BE2C (cell line): ENCODE measurements at regions not wholly inside any gene's neighbourhood (a gene's known extent, or its start where the extent isn't known, plus 50 kb on each side); places are given as distances from the start of the nearest gene placed in this dataset.
"Not testable (repeated sequence)": the region's sequence is repeated elsewhere in the genome, so short reads cannot be mapped to it uniquely, and the experiment has no call there.

ENCODE experiments used
- DNase-seq: peaks from one replicate; pipeline ENCODE4 v3.0.0-alpha.2; 2020
- H3K27me3 ChIP-seq: fragments of 250-450 bp; sonication (Bioruptor Pico); 2 replicates; pipeline ENCODE4 v1.5.1; 2020; ENCODE audit warnings: mild to moderate bottlenecking
- H3K36me3 ChIP-seq: fragments of 250-450 bp; sonication (Bioruptor Pico); 2 replicates; pipeline ENCODE4 v1.5.1; 2020; ENCODE audit warnings: mild to moderate bottlenecking
- H3K4me1 ChIP-seq: fragments of 250-450 bp; sonication (Bioruptor Pico); 2 replicates; pipeline ENCODE4 v1.5.1; 2020
- H3K4me3 ChIP-seq: 2 replicates; pipeline ENCODE4 v1.5.1; 2011; ENCODE audit warnings: low read depth, low read length
- H3K9me3 ChIP-seq: fragments of 250-450 bp; sonication (Bioruptor Pico); 2 replicates; pipeline ENCODE4 v1.5.1; 2020
- CTCF ChIP-seq: IDR thresholded peaks from 2 replicates; pipeline ENCODE4 v1.5.1; 2012; ENCODE audit warnings: mild to moderate bottlenecking, low read depth, low read length

DNA sequence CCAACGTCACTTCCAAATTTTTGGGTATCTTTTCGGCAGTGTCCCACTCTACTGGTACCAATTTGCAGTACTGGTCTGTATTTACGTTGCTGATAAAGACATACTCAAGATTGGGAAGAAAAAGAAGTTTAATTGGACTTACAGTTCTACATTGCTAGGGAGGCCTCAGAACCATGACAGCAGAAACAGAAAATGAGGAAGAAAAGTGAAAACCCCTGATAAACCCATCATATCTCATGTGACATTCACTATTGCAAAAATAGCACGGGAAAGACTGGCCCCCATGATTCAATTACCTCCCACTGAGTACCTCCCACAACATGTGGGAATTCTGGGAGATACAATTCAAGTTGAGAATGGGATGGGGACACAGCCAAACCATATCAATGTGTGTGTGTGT lies 364.0 kb upstream of the KCND2 start:
- H3K27me3 ChIP-seq = no peaks in the 10 kb centered on the region
- no peaks in the 10 kb centered on the region for H3K9me3 ChIP-seq
- H3K36me3 ChIP-seq = no peaks in the 10 kb centered on the region
- no peak for TF ChIP-seq CTCF
- DNase-seq = no peak
- no peaks in the 10 kb centered on the region for H3K4me1 ChIP-seq
- no peak overlapping the region for H3K4me3 ChIP-seq

GRCh38 chr7:119914119-119914518 lies 358.9 kb upstream of the KCND2 start:
- not testable (repeated sequence) for H3K9me3 ChIP-seq, H3K36me3 ChIP-seq, DNase-seq, H3K27me3 ChIP-seq, H3K4me3 ChIP-seq, H3K4me1 ChIP-seq

DNA sequence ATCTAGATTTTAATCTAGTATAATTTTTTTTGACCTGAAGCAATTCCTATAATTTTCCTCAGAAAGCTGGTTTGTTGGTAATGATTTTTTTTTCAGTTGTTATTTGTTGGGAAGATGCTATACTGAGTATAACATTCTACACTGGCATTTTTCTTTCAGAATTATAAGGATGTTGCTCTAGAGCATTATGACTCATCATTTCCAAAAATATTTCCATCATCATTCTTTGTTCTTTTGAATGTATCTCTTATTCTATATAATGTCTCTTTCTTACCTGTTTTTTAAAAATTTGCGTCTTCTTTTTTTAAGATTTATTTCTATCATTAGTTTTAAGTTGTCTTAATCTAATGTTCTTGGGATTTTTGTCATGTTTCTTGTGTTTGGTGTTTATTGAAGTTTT lies 356.5 kb upstream of the KCND2 start:
- Histone ChIP-seq H3K9me3 (no peaks in the 10 kb centered on the region), H3K4me3 (no peak overlapping the region), H3K4me1 (no peaks in the 10 kb centered on the region), H3K27me3 (no peaks in the 10 kb centered on the region), H3K36me3 (no peaks in the 10 kb centered on the region)
- no peak for TF ChIP-seq CTCF
- DNase-seq = no peak

GRCh38 chr7:119918185-119918584 lies 354.8 kb upstream of the KCND2 start:
- Histone ChIP-seq H3K4me1 (no peaks in the 10 kb centered on the region), H3K36me3 (no peaks in the 10 kb centered on the region), H3K4me3 (no peak overlapping the region), H3K27me3 (no peaks in the 10 kb centered on the region), H3K9me3 (no peaks in the 10 kb centered on the region)
- DNase-seq = no peak
- no peak for TF ChIP-seq CTCF

DNA sequence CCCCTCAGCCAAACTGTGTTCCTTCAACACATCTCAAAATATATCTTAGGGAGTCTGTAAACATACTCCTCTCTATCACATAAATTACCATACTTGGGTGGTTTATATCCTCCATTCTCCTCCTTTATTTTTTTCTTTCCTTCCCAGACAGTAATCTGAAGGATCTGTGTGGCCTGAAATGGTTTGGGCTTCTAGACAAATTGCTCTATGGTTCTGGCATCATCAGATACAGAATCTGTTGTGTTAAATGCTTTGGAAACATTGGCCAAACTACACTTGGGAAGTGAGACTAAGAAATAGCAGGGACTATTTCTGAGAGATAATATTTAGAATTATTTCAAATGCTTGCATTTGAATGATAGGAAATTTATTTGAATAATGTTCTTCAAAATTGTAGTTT lies 353.0 kb upstream of the KCND2 start:
- Histone ChIP-seq H3K9me3 (no peaks in the 10 kb centered on the region), H3K36me3 (no peaks in the 10 kb centered on the region), H3K4me3 (no peak overlapping the region), H3K4me1 (no peaks in the 10 kb centered on the region), H3K27me3 (no peaks in the 10 kb centered on the region)
- DNase-seq = no peak
- no peak for TF ChIP-seq CTCF

GRCh38 chr7:119925581-119926289 lies 347.2 kb upstream of the KCND2 start:
- H3K9me3 ChIP-seq = no peaks in the 10 kb centered on the region; the same call in 1 of the 2 replicates

More at GRCh38 chr7:119925581-119926289, 347.2 kb upstream of the KCND2 start:
- no peak overlapping the region for H3K4me3 ChIP-seq
- no peaks in the 10 kb centered on the region for H3K36me3 ChIP-seq
- H3K4me1 ChIP-seq = no peaks in the 10 kb centered on the region
- H3K27me3 ChIP-seq = no peaks in the 10 kb centered on the region
- TF ChIP-seq CTCF = no peak
- no peak for DNase-seq
